HL-60/S4 (cell line): ENCODE measurements at regions not wholly inside any gene's neighbourhood (a gene's known extent, or its start where the extent isn't known, plus 50 kb on each side); places are given as distances from the start of the nearest gene placed in this dataset.

ENCODE experiments used
- in situ Hi-C: fragments of 300-500 bp; cut with MboI; formaldehyde crosslinking; loops from 2 replicates; pipeline ENCODE4 v1.14.3; 2022; ENCODE audit warnings: low sequenced_read_pairs

DNA sequence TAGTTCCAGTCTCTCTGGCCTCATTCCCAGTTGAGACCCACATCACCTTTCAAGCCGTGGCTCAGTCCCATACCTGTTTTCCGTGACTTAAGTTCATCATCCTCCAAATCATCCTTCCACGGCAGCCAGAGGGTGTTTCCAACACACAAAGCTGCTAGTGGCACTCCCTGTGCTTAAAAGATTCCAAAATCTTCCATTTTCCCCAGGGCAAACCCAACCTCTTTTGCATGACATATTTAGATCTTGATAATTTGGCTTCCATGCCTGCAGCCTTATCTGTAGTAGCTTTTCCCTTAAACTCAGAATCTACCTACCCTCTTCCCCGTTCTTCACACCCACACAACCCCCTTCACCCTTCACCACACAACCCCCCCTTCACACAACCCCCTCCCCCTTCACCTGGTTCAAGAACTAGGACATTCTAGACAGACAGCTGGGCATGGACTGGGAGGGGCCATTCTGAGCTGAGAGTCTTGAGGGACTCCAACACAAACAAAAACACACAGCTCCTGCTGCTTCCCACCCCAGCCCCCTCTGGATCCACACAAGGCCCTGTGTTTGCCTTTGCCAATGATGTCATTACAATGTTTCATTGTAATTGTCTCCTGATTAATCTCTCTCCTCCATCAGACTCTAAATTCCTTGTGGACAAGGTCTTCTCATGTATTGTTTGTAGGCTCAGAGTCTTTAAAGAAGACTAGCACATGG lies 268.2 kb downstream of the SH3GL2 start:
- in situ Hi-C loops, result no loop called here

DNA sequence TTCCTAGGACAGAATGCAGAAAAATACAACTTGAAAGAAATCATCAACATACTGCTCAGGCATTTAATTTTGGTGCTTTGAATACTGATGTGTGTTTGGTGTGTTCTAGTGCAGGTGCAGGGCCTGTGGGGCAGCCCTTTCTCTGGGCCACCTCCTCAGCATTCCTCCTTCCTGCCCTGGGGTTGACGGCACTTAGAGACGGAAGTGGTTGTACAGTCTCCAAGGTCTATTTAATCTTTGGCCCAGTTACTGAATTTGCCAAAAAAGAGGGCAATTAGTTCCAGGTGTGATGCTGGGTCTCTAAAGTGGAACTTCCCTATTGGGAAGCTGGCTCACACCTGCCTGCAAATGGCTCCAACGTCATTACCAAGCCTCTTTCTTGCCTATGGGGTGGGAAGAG lies 269.0 kb downstream of the SH3GL2 start:
- in situ Hi-C loops, result no loop called here

DNA sequence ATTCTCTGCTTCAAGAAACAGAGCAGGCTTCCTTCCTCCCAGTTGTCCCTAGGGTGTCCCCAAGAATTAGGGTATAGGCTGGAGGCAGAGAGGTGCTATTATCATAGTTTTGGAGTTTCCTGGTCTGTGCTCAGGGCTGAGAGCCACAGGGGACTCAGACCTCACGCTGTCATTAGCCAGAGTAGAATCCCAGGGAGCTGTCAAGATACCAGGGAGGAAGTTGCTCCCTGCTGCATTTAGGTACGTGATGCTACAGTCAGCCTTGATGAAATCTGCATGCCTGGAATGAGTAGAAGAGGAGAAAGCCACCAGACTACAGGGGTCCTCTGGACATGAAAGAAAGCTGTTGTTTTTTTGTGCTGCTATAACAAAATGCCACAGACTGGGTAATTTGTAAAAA lies 273.2 kb downstream of the SH3GL2 start:
- in situ Hi-C loops, result no loop called here

DNA sequence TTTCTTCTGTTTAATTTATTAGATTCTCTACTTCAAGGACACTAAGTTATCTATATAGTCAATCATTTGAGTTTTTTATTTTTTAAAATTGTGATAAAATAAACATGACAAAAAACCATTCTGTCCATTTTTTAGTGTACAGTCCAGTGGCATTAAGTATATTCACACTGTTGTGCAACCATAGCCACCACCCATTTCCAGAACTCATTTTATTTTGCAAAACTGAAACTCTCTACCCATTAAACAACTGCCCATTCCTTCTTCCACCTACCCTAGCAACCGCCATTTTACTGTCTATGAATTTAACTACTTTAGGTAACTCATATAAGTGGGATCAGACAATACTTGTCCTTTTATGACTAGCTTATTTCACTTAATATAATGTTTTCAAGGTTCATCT lies 275.6 kb downstream of the SH3GL2 start:
- in situ Hi-C loops, result no loop called here

DNA sequence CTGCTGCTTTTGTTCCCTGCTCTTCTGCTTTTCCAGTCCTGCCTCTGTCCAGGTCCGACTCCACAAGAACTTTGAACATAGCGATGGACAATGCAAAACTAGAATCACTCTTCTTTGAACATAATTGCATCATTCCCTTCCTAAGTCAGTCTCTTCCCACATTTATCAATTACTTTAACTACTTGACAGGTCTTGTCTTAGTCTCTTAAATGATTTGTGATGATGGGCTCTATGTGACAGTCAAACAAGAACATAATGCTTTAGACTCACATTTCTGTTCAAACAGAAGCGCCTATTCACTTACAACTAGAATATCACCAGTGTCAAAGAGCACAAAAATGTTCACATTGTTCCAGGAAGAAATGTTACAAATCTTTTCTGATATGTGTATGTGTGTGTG lies 278.1 kb downstream of the SH3GL2 start:
- in situ Hi-C loops, result no loop called here

DNA sequence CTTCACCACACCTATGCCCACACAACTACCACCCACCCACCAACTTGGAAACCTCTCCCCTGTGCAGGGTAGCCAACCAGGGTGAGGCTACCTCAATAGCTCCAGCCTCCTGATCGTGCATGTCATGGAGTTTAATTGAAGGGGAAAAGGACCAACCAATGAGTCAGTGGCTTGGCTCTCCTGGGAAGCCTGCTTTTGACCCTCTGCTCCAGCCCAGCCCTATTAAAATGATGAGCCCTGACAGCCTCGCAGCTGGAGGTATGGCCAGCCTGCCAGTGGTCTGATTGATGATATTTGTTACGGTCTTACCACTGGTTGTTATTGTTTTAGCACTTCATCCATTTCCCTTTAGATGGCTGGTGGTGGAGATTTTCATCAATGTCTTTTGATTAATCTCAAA lies 280.4 kb downstream of the SH3GL2 start:
- in situ Hi-C loops, result no loop called here

DNA sequence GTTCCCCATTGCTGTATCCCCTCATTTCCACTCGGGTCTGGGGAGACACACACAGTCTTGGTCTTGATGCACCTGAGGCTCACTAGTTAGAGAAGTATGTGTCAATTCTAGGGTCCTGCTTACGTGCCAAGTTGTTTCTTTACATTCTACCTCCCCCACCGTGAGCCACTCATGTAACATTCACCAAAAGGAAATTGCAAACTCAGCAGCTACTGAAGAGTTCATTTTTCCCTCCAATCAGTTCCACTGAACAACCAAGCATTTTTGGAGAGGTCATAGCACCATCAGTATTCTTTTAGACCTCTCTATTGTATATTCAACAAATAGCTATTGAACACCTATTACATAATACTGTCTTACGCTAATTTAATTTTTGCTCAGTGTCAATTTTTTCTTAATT lies 281.1 kb downstream of the SH3GL2 start:
- in situ Hi-C loops, result no loop called here

DNA sequence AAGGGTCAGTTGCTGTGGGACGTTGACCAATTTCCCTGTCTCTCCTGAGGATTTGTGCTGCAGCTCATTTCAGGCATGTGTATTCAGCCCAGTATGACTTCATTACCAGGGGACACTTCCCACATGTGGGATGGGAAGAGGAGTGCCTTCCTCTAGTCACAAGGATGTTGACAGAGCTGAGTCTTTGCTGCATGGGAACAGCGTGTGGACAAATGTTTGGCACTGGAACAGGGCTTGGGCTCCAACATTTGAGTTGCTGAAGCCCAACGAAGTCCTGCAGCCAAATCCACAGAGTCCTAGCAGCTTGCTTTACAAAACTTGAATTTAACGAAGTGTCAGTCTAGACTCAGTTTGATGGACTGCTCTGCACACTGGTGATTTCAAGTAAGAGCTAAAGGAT lies 283.2 kb downstream of the SH3GL2 start:
- in situ Hi-C loops, result no loop called here

DNA sequence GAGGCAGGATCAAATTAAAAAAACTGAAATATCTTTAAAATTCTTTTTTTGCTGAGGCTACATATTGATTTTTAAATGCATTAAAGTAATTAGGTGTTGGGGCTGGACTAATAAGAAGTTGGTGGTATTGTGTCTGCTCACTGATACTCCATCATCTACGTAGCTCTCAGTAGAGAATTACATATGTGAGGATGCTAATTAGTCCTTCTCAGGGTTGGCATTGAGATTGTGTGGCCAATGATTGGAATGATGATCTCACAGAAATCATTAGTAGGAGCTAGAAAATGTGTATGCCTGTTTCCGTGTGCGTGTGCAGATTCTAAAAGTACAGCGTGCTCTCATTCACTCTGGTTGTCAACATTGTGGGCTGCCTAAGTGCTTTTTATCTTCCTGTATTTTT lies 283.8 kb downstream of the SH3GL2 start:
- in situ Hi-C loops, result no loop called here

DNA sequence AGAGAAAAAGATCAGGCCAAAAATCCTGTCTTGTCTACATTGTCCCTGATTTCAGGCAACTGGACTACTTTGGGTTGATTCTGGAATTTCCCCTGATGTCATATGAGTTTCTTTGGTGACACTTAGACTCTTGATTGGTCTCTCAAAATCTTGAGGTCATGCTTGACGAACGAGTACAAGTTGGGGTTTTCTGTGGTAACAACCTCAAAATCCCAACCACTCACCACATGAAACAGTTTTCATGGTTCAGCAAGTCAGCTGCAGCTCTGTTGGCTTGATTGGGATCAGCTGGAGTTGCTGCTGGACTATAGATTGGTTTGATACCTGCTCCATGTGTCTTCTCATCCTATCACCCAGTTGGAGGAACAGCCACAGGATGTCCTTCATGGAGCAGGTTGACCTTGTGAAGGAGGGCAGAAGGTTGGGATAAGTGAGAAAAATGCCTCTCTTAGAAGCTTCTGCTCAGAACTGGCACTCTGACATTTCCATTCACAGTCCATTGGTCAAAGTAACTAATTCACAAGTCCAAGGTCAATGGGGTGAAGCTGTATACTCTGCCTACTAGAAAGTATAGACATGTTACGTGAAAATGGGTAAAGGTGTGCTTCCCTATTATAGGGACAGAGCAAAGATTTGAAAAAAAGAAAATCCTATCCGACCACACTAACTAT lies 284.5 kb downstream of the SH3GL2 start:
- in situ Hi-C loops, result no loop called here

DNA sequence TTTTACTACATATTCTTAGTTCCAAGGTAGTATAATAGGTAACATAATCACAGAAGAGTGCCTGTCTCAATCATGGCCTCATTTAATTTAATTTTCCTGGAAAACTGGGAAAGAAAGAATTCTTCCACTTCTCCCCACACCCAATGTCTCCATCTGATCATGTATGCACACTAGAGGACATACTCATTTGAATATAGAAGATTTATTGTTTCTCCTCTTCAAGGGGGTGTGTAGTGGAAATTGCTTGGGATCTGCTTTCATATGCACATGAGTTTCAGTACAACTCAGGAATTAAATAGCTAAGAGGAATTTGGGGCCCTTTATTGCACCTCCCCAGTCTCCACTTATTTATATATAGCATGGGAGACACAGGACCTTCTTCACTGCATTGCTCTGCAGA lies 285.1 kb downstream of the SH3GL2 start:
- in situ Hi-C loops, result no loop called here

DNA sequence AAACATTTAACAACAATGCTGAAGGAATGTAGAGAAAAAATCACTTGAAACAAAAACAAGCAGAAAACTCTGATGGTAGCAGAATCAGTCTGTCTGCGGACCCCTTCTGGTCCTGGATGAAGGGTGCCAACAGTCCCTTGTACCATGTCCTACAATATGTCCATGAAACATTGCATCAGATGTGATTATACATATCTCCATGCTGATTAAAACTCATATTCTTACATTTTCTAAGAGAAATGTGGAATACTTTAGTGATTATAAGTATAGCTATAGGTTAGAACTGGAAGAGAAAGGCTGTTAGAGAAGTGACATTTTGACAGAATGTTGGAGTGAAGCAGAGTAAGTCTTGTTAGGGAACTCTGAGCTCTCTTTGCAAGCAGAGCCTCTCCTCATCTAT lies 286.1 kb downstream of the SH3GL2 start:
- in situ Hi-C loops, result no loop called here

DNA sequence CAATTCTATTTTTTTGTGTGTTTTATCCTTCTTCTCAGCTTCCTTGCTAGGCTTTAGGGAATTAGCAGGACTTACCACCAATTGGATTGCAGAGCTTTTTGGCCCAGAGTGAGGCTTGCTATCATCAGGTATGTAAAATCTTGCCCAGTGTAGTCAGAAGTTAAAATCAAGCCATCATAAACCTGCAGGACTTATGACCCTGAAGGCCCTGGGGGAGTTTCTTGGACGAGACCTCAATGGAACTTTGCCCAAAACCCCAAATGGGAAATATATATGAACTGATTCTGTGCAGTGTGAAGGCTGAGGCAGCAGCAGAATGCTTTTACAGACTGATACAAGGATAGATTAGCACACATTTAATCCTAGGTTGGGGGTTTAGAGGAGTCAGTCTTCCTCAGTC lies 287.0 kb downstream of the SH3GL2 start:
- in situ Hi-C loops, result no loop called here

DNA sequence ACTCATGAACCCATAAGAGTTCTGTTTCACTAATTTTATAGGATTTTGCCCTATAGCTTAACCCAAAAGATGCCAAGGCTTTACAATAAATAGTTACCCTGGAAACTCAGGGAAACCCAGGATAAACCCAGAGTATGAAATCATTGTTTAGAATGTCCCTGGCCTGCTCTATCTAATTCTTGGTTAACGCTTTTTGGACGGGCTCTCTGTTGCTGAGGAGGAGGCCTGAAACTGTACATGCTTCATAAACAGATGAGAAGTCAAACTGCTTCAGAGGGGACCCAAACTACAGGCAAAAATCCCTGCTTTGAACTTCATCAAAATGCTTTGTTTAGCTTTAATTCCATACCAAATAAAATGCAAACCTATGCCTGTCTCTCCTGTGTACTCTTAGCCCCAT lies 291.9 kb downstream of the SH3GL2 start:
- in situ Hi-C loops, result no loop called here

DNA sequence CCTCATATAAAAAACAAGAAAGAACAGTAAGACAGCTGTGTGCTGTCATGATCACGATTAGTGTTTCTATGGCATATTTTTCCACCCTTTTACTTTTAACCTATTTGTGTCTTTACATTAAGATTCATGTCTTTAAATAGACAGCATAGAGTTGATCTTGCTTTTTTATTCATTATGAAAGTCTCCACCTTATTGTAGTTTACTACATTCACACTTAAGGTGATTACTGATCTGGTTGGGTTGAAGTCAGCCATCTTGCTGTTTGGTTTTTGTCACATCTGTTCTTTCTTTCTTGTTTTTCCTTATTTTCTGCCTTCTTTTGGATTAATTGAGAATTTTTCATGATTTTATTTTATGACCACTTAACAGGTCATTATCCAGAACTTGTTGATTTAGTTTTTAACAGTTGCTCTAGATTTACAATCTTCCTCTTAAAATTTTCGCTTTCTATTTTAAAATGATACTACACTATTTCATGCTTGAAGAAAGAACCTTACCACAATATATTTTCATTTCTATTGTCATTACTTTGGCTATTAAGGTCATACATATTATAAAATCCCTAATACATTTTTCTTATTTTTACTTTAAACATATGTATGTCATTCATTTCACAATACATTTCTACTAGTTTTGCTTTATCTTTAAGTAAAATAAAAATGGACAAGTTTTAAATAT lies 292.5 kb downstream of the SH3GL2 start:
- in situ Hi-C loops, result no loop called here

DNA sequence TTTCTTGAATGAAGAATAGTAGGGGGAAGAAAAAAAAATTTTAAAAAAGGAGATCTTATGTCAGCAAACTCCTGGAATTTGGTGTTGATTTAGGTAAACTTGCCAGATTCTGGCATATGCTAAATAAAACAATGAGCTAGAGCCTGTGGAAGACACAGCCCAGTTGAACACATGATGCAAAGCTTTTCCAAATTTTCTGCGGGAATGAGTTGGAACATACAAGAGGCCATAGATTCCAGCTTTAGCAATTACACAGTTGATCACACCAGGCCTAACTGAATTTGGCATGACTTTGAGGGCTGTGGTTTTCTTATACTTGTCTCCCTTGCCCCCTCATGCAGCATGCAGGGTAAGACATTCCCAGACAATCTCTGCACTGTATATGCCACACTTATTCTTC lies 297.0 kb downstream of the SH3GL2 start:
- in situ Hi-C loops, result no loop called here

DNA sequence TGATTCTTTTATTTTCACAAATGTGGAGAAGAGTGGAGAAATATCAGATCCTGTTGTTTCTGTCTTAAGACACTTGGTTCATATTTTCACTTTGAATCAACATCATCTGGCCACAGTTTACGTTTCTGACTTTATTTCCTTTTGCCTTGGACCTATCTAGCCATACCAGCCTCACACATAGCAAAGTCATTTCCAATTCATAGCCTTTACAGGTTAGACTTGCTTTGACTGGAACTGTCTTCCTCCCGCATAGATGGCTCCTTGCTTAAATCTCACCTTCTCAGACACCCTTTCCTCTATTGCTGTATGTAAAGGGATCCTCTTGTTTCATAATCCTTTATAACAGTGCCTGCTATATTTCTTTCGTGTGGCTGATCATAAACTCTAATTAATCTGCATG lies 297.8 kb downstream of the SH3GL2 start:
- in situ Hi-C loops, result no loop called here

DNA sequence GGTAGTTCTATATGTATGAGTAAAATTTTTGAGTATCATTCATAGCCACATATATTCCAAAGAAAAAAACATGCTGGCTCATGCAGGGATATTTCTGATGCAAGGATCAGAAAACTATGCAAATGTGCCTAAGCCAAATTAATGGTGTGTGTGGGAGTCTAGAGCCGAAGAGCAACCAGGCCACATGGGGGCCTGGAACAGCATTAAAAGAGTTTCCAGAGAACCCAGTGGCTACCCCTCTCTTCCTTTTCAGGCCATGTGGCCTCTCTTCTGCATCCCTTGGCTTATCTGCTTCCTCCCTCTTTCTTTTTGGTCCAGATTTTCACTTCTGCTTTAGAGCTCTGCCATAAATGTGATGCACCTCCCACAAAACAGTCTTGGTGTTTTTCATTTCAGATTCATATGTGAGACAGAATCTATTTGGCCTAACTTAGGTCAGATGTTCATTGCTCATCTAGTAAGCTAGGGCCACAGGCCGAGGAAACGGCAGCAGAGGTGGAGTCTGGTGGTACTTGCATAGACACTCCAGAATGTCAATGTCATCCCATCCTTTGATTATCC lies 300.0 kb downstream of the SH3GL2 start:
- in situ Hi-C loops, result no loop called here

DNA sequence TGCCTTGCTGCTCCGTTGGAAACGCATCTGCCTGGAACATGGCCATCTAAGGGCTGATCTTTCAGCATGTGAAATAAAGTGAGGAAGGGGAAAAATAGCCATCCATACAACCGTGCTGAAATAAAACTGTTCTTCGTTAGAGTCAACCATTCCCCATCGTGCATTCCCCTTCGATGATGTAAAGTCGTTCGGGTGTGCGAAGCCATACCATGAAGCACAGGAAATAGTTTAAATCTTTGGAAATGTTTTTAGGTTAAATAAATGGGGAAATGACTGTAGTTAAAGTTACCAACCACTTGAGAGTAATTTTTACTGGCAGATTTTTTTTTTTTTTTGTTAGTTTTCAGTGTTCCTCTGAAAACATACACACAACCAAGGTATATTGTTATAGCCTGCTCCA lies 302.5 kb downstream of the SH3GL2 start:
- in situ Hi-C loops, result no loop called here

DNA sequence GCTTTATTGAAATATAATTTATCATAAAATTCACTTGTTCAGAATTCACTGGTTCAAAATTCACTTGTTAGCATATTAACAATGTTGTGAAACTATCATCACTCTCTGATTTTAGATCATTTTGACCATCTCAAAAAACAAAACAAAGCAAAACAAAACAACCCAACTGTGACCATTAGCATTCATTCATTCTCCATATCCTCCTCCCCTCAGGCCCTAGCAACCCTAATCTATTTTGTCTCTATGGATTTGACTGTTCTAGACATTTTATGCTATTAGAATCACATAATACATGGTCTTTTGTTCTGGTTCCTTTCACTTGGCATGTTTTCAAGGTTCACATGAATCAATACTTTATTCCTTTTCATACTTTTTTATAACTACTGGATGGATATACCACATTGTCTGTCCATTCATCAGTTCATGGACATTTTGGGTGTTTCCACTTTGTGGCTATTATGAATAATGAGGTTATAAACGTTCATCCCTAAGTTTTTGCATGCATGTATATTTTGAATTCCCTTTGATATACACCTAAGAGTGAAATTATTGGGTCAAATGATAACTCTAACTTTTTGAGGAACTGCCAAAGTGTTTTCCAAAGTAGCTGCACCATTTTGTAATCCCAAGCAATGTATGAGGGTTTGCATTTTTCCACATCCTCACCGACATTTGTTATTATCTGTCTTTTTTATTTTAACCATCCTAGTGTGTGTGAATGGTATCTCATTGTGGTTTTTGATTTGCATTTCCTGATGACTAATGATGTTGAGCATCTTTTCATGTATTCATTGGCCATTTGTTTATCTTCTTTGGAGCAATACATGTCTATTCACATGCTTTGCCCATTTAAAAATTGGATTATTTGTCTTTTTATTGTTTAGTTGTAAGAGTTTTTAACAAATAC lies 304.1 kb downstream of the SH3GL2 start:
- in situ Hi-C loops, result no loop called here

DNA sequence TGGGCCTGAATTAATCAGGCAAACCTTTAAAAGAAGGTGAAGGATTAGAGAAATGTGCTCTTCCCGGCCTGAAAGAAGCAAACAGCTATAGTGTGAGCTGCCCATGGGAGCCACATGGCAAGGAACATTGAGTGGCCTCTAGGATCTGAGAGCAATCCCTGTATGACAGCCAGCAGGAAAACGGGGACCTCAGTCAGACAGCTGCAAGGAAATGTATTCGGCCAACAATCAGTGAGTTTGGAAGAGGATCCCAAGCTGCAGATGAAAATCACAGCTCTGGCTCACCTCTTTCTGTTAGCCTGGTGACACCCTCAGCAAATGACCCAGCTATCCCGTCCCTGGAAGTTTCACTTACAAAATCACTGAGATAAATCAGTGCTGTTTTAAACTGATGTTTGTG lies 309.2 kb downstream of the SH3GL2 start:
- in situ Hi-C loops, result no loop called here
